ENCODE measurements at regions not wholly inside any gene's neighbourhood (a gene's known extent, or its start where the extent isn't known, plus 50 kb on each side); places are given as distances from the start of the nearest gene placed in this dataset.

- Histone ChIP-seq H3K27ac (ENCODE audit: low read length) (no peak overlapping the region), H3K27me3 (ENCODE audit: low read depth, low read length) (no peaks in the 10 kb centered on the region)
Observed at GRCh38 chr9:134229466-134230091, 65.2 kb upstream of the RNU6ATAC start.

GRCh38 chr9:134230092-134230941 is 66.0 kb upstream of the RNU6ATAC start:
- no peak overlapping the region for H3K4me3 ChIP-seq (ENCODE audit: low read depth in 1 of 2, low read length in 2 of 2)
- no peaks in the 10 kb centered on the region for H3K36me3 ChIP-seq (ENCODE audit: control insufficient read depth in 1 of 2, insufficient read depth in 2 of 2, low read length in 2 of 2)
- H3K27me3 ChIP-seq (ENCODE audit: low read depth, low read length) = no peaks in the 10 kb centered on the region
- no peak overlapping the region for H3K27ac ChIP-seq (ENCODE audit: low read length)
- peaks cover 0 to 14% of the 10 kb centered on the region in 2 donors for H3K4me1 ChIP-seq (ENCODE audit: control insufficient read depth in 1 of 2, insufficient read depth in 2 of 2, low read length in 2 of 2)
- H3K9me3 ChIP-seq (ENCODE audit: control insufficient read depth in 1 of 2, low read length in 2 of 2) = no peaks in the 10 kb centered on the region

More at GRCh38 chr9:134229466-134230091, 65.2 kb upstream of the RNU6ATAC start:
- Histone ChIP-seq H3K9me3 (ENCODE audit: control insufficient read depth in 1 of 2, low read length in 2 of 2) (no peaks in the 10 kb centered on the region), H3K4me3 (ENCODE audit: low read depth in 1 of 2, low read length in 2 of 2) (no peak overlapping the region), H3K36me3 (ENCODE audit: control insufficient read depth in 1 of 2, insufficient read depth in 2 of 2, low read length in 2 of 2) (no peaks in the 10 kb centered on the region), H3K4me1 (ENCODE audit: control insufficient read depth in 1 of 2, insufficient read depth in 2 of 2, low read length in 2 of 2) (peaks cover 0 to 14% of the 10 kb centered on the region in 2 donors)

- Histone ChIP-seq H3K36me3 (ENCODE audit: control insufficient read depth in 1 of 2, insufficient read depth in 2 of 2, low read length in 2 of 2) (no peaks in the 10 kb centered on the region), H3K27me3 (ENCODE audit: low read depth, low read length) (no peaks in the 10 kb centered on the region), H3K9me3 (ENCODE audit: control insufficient read depth in 1 of 2, low read length in 2 of 2) (no peaks in the 10 kb centered on the region), H3K27ac (ENCODE audit: low read length) (no peak overlapping the region), H3K4me1 (ENCODE audit: control insufficient read depth in 1 of 2, insufficient read depth in 2 of 2, low read length in 2 of 2) (peaks cover 0 to 14% of the 10 kb centered on the region in 2 donors), H3K4me3 (ENCODE audit: low read depth in 1 of 2, low read length in 2 of 2) (no peak overlapping the region)
Observed at GRCh38 chr9:134230942-134231325, 66.6 kb upstream of the RNU6ATAC start.

- Histone ChIP-seq H3K9me3 (ENCODE audit: control insufficient read depth in 1 of 2, low read length in 2 of 2) (no peaks in the 10 kb centered on the region), H3K27me3 (ENCODE audit: low read depth, low read length) (no peaks in the 10 kb centered on the region), H3K4me3 (ENCODE audit: low read depth in 1 of 2, low read length in 2 of 2) (no peak overlapping the region), H3K4me1 (ENCODE audit: control insufficient read depth in 1 of 2, insufficient read depth in 2 of 2, low read length in 2 of 2) (peaks cover 0 to 14% of the 10 kb centered on the region in 2 donors), H3K27ac (ENCODE audit: low read length) (no peak overlapping the region), H3K36me3 (ENCODE audit: control insufficient read depth in 1 of 2, insufficient read depth in 2 of 2, low read length in 2 of 2) (no peaks in the 10 kb centered on the region)
Observed at GRCh38 chr9:134231330-134231745, 67.0 kb upstream of the RNU6ATAC start.

- no peaks in the 10 kb centered on the region for H3K36me3 ChIP-seq (ENCODE audit: control insufficient read depth in 1 of 2, insufficient read depth in 2 of 2, low read length in 2 of 2)
- no peak overlapping the region for H3K4me3 ChIP-seq (ENCODE audit: low read depth in 1 of 2, low read length in 2 of 2)
- H3K4me1 ChIP-seq (ENCODE audit: control insufficient read depth in 1 of 2, insufficient read depth in 2 of 2, low read length in 2 of 2) = peaks cover 0 to 14% of the 10 kb centered on the region in 2 donors
- H3K27me3 ChIP-seq (ENCODE audit: low read depth, low read length) = no peaks in the 10 kb centered on the region
- H3K9me3 ChIP-seq (ENCODE audit: control insufficient read depth in 1 of 2, low read length in 2 of 2) = no peaks in the 10 kb centered on the region
- no peak overlapping the region for H3K27ac ChIP-seq (ENCODE audit: low read length)
Observed at GRCh38 chr9:134231767-134232166, 67.4 kb upstream of the RNU6ATAC start.

GRCh38 chr9:134233022-134233421 is 68.7 kb upstream of the RNU6ATAC start:
- H3K9me3 ChIP-seq (ENCODE audit: control insufficient read depth in 1 of 2, low read length in 2 of 2) = no peaks in the 10 kb centered on the region
- no peaks in the 10 kb centered on the region for H3K36me3 ChIP-seq (ENCODE audit: control insufficient read depth in 1 of 2, insufficient read depth in 2 of 2, low read length in 2 of 2)
- peaks cover 0 to 14% of the 10 kb centered on the region in 2 donors for H3K4me1 ChIP-seq (ENCODE audit: control insufficient read depth in 1 of 2, insufficient read depth in 2 of 2, low read length in 2 of 2)
- H3K4me3 ChIP-seq (ENCODE audit: low read depth in 1 of 2, low read length in 2 of 2) = no peak overlapping the region
- H3K27me3 ChIP-seq (ENCODE audit: low read depth, low read length) = no peaks in the 10 kb centered on the region
- no peak overlapping the region for H3K27ac ChIP-seq (ENCODE audit: low read length)

- H3K27me3 ChIP-seq (ENCODE audit: low read depth, low read length) = no peaks in the 10 kb centered on the region
- no peaks in the 10 kb centered on the region for H3K9me3 ChIP-seq (ENCODE audit: control insufficient read depth in 1 of 2, low read length in 2 of 2)
- no peak overlapping the region for H3K27ac ChIP-seq (ENCODE audit: low read length)
Observed at GRCh38 chr9:134234001-134234660, 69.8 kb upstream of the RNU6ATAC start.

GRCh38 chr9:134234687-134235359 is 70.5 kb upstream of the RNU6ATAC start:
- peaks cover 1% of the 10 kb centered on the region for H3K27me3 ChIP-seq (ENCODE audit: low read depth, low read length)
- H3K36me3 ChIP-seq (ENCODE audit: control insufficient read depth in 1 of 2, insufficient read depth in 2 of 2, low read length in 2 of 2) = no peaks in the 10 kb centered on the region
- peaks cover 0 to 14% of the 10 kb centered on the region in 2 donors for H3K4me1 ChIP-seq (ENCODE audit: control insufficient read depth in 1 of 2, insufficient read depth in 2 of 2, low read length in 2 of 2)
- H3K4me3 ChIP-seq (ENCODE audit: low read depth in 1 of 2, low read length in 2 of 2) = no peak overlapping the region
- no peak overlapping the region for H3K27ac ChIP-seq (ENCODE audit: low read length)
- H3K9me3 ChIP-seq (ENCODE audit: control insufficient read depth in 1 of 2, low read length in 2 of 2) = no peaks in the 10 kb centered on the region

More at GRCh38 chr9:134234001-134234660, 69.8 kb upstream of the RNU6ATAC start:
- no peak overlapping the region for H3K4me3 ChIP-seq (ENCODE audit: low read depth in 1 of 2, low read length in 2 of 2)
- no peaks in the 10 kb centered on the region for H3K36me3 ChIP-seq (ENCODE audit: control insufficient read depth in 1 of 2, insufficient read depth in 2 of 2, low read length in 2 of 2)
- H3K4me1 ChIP-seq (ENCODE audit: control insufficient read depth in 1 of 2, insufficient read depth in 2 of 2, low read length in 2 of 2) = peaks cover 0 to 14% of the 10 kb centered on the region in 2 donors

GRCh38 chr9:134235366-134235765 is 71.0 kb upstream of the RNU6ATAC start:
- Histone ChIP-seq H3K27ac (ENCODE audit: low read length) (no peak overlapping the region), H3K9me3 (ENCODE audit: control insufficient read depth in 1 of 2, low read length in 2 of 2) (no peaks in the 10 kb centered on the region), H3K4me1 (ENCODE audit: control insufficient read depth in 1 of 2, insufficient read depth in 2 of 2, low read length in 2 of 2) (peaks cover 0 to 14% of the 10 kb centered on the region in 2 donors), H3K4me3 (ENCODE audit: low read depth in 1 of 2, low read length in 2 of 2) (no peak overlapping the region), H3K27me3 (ENCODE audit: low read depth, low read length) (peaks cover 5% of the 10 kb centered on the region), H3K36me3 (ENCODE audit: control insufficient read depth in 1 of 2, insufficient read depth in 2 of 2, low read length in 2 of 2) (no peaks in the 10 kb centered on the region)

- Histone ChIP-seq H3K4me3 (ENCODE audit: low read depth in 1 of 2, low read length in 2 of 2) (no peak overlapping the region), H3K27me3 (ENCODE audit: low read depth, low read length) (peaks cover 10% of the 10 kb centered on the region), H3K36me3 (ENCODE audit: control insufficient read depth in 1 of 2, insufficient read depth in 2 of 2, low read length in 2 of 2) (no peaks in the 10 kb centered on the region), H3K27ac (ENCODE audit: low read length) (no peak overlapping the region), H3K4me1 (ENCODE audit: control insufficient read depth in 1 of 2, insufficient read depth in 2 of 2, low read length in 2 of 2) (peaks cover 0 to 8% of the 10 kb centered on the region in 2 donors), H3K9me3 (ENCODE audit: control insufficient read depth in 1 of 2, low read length in 2 of 2) (no peaks in the 10 kb centered on the region)
Observed at GRCh38 chr9:134236001-134236421, 71.6 kb upstream of the RNU6ATAC start.

Measured in muscle layer of duodenum (tissue), 2 donors.